Amniotic stem cell (primary cell): ENCODE measurements at regions not wholly inside any gene's neighbourhood (a gene's known extent, or its start where the extent isn't known, plus 50 kb on each side); places are given as distances from the start of the nearest gene placed in this dataset.

Source experiments
- DNase-seq: peaks from one replicate; lab custom pipeline; 2025; lab: John Stamatoyannopoulos, UW

- no peak for DNase-seq
These were observed 953.0 kb downstream of the AMY1C start for GRCh38 chr1:104702731-104703130.

- no peak for DNase-seq
These were observed 957.0 kb downstream of the AMY1C start for GRCh38 chr1:104706631-104707147.

- no peak for DNase-seq
These were observed 969.1 kb downstream of the AMY1C start for GRCh38 chr1:104718752-104719151.

- DNase-seq = no peak
These were observed 971.0 kb downstream of the AMY1C start for GRCh38 chr1:104720741-104721140.

GRCh38 chr1:104726917-104727316, 977.2 kb downstream of the AMY1C start:
- no peak for DNase-seq

GRCh38 chr1:104733866-104734265, 984.2 kb downstream of the AMY1C start:
- no peak for DNase-seq

- no peak for DNase-seq
These were observed 996.2 kb downstream of the AMY1C start for GRCh38 chr1:104745875-104746274.

- DNase-seq = no peak
These were observed 997.3 kb downstream of the AMY1C start for GRCh38 chr1:104746994-104747393.

- DNase-seq = no peak
These were observed 1010.3 kb downstream of the AMY1C start for GRCh38 chr1:104760017-104760416.

GRCh38 chr1:104761961-104762570, 1012.4 kb downstream of the AMY1C start:
- no peak for DNase-seq

- no peak for DNase-seq
These were observed 1015.4 kb downstream of the AMY1C start for GRCh38 chr1:104765085-104765484.

GRCh38 chr1:104768466-104768865, 1018.8 kb downstream of the AMY1C start:
- DNase-seq = no peak

GRCh38 chr1:104780470-104781078, 1030.9 kb downstream of the AMY1C start:
- DNase-seq = no peak

- no peak for DNase-seq
These were observed 1036.0 kb downstream of the AMY1C start for GRCh38 chr1:104785575-104786187.

- no peak for DNase-seq
These were observed 1038.3 kb downstream of the AMY1C start for GRCh38 chr1:104787866-104788510.

- no peak for DNase-seq
These were observed 1041.3 kb downstream of the AMY1C start for GRCh38 chr1:104791030-104791429.

GRCh38 chr1:104794035-104794434, 1044.3 kb downstream of the AMY1C start:
- DNase-seq = no peak

GRCh38 chr1:104795931-104796330, 1046.2 kb downstream of the AMY1C start:
- no peak for DNase-seq

- no peak for DNase-seq
These were observed 1048.3 kb downstream of the AMY1C start for GRCh38 chr1:104797982-104798381.

- no peak for DNase-seq
These were observed 1051.6 kb downstream of the AMY1C start for GRCh38 chr1:104801344-104801743.

- DNase-seq = no peak
These were observed 1054.4 kb downstream of the AMY1C start for GRCh38 chr1:104804147-104804546.

- no peak for DNase-seq
These were observed 1057.9 kb downstream of the AMY1C start for GRCh38 chr1:104807590-104807989.

- DNase-seq = no peak
These were observed 1075.7 kb downstream of the AMY1C start for GRCh38 chr1:104825401-104825800.
